ENCODE measurements at regions not wholly inside any gene's neighbourhood (a gene's known extent, or its start where the extent isn't known, plus 50 kb on each side); places are given as distances from the start of the nearest gene placed in this dataset.

GRCh38 chr19:31179471-31179852 lies 169.8 kb downstream of the TSHZ3 start:
- Histone ChIP-seq H3K27me3 (ENCODE audit: insufficient read depth, poor library complexity, severe bottlenecking) (no peaks in the 10 kb centered on the region), H3K27ac (replicated peaks) (no peak overlapping the region)
- TF ChIP-seq GABPA (IDR thresholded peaks at IDR 0.05; ENCODE audit: low read depth), result no peak
- no peak for TF ChIP-seq SPI1 (IDR thresholded peaks at IDR 0.05; ENCODE audit: borderline replicate concordance, low read depth)
- TF ChIP-seq, protein P1, sequence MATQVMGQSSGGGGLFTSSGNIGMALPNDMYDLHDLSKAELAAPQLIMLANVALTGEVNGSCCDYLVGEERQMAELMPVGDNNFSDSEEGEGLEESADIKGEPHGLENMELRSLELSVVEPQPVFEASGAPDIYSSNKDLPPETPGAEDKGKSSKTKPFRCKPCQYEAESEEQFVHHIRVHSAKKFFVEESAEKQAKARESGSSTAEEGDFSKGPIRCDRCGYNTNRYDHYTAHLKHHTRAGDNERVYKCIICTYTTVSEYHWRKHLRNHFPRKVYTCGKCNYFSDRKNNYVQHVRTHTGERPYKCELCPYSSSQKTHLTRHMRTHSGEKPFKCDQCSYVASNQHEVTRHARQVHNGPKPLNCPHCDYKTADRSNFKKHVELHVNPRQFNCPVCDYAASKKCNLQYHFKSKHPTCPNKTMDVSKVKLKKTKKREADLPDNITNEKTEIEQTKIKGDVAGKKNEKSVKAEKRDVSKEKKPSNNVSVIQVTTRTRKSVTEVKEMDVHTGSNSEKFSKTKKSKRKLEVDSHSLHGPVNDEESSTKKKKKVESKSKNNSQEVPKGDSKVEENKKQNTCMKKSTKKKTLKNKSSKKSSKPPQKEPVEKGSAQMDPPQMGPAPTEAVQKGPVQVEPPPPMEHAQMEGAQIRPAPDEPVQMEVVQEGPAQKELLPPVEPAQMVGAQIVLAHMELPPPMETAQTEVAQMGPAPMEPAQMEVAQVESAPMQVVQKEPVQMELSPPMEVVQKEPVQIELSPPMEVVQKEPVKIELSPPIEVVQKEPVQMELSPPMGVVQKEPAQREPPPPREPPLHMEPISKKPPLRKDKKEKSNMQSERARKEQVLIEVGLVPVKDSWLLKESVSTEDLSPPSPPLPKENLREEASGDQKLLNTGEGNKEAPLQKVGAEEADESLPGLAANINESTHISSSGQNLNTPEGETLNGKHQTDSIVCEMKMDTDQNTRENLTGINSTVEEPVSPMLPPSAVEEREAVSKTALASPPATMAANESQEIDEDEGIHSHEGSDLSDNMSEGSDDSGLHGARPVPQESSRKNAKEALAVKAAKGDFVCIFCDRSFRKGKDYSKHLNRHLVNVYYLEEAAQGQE (IDR thresholded peaks at IDR 0.05; ENCODE audit: insufficient replicate concordance, low read depth), result no peak
- TF ChIP-seq, protein P2, sequence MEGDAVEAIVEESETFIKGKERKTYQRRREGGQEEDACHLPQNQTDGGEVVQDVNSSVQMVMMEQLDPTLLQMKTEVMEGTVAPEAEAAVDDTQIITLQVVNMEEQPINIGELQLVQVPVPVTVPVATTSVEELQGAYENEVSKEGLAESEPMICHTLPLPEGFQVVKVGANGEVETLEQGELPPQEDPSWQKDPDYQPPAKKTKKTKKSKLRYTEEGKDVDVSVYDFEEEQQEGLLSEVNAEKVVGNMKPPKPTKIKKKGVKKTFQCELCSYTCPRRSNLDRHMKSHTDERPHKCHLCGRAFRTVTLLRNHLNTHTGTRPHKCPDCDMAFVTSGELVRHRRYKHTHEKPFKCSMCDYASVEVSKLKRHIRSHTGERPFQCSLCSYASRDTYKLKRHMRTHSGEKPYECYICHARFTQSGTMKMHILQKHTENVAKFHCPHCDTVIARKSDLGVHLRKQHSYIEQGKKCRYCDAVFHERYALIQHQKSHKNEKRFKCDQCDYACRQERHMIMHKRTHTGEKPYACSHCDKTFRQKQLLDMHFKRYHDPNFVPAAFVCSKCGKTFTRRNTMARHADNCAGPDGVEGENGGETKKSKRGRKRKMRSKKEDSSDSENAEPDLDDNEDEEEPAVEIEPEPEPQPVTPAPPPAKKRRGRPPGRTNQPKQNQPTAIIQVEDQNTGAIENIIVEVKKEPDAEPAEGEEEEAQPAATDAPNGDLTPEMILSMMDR (IDR thresholded peaks at IDR 0.05; ENCODE audit: insufficient read depth, low read length), result no peak
- TF ChIP-seq POLR2AphosphoS5 (IDR thresholded peaks at IDR 0.05; ENCODE audit: low read depth), result no peak

GRCh38 chr19:31178833-31179470 lies 170.3 kb downstream of the TSHZ3 start:
- H3K27ac ChIP-seq (replicated peaks), result no peak overlapping the region
- TF ChIP-seq, protein P2 (IDR thresholded peaks at IDR 0.05; ENCODE audit: insufficient read depth, low read length), result no peak
- TF ChIP-seq GABPA (IDR thresholded peaks at IDR 0.05; ENCODE audit: low read depth), result no peak
- TF ChIP-seq, protein P1 (IDR thresholded peaks at IDR 0.05; ENCODE audit: insufficient replicate concordance, low read depth), result no peak
- no peak for TF ChIP-seq POLR2AphosphoS5 (IDR thresholded peaks at IDR 0.05; ENCODE audit: low read depth)
- no peak for TF ChIP-seq SPI1 (IDR thresholded peaks at IDR 0.05; ENCODE audit: borderline replicate concordance, low read depth)
- H3K27me3 ChIP-seq (ENCODE audit: insufficient read depth, poor library complexity, severe bottlenecking), result no peaks in the 10 kb centered on the region
- no peak overlapping the region for H3K4me3 ChIP-seq (replicated peaks; ENCODE audit: insufficient read depth, low read length)
- no peak for DNase-seq (ENCODE audit: low read depth in 1 of 2, low spot score in 1 of 2)

More at GRCh38 chr19:31179471-31179852, 169.8 kb downstream of the TSHZ3 start:
- no peak overlapping the region for H3K4me3 ChIP-seq (replicated peaks; ENCODE audit: insufficient read depth, low read length)
- no peak for DNase-seq (ENCODE audit: low read depth in 1 of 2, low spot score in 1 of 2)

GRCh38 chr19:31177246-31177645 lies 172.0 kb downstream of the TSHZ3 start:
- TF ChIP-seq, protein P1 (IDR thresholded peaks at IDR 0.05; ENCODE audit: insufficient replicate concordance, low read depth), result no peak
- DNase-seq (ENCODE audit: low read depth in 1 of 2, low spot score in 1 of 2), result no peak

More at GRCh38 chr19:31177246-31177645, 172.0 kb downstream of the TSHZ3 start:
- Histone ChIP-seq H3K27ac (replicated peaks) (no peak overlapping the region), H3K4me3 (replicated peaks; ENCODE audit: insufficient read depth, low read length) (no peak overlapping the region), H3K27me3 (ENCODE audit: insufficient read depth, poor library complexity, severe bottlenecking) (no peaks in the 10 kb centered on the region)
